SK-N-SH (cell line): ENCODE measurements at regions not wholly inside any gene's neighbourhood (a gene's known extent, or its start where the extent isn't known, plus 50 kb on each side); places are given as distances from the start of the nearest gene placed in this dataset.

Experiments used
- CTCF ChIA-PET: fragments of 300-600, 350-600 bp; formaldehyde crosslinking; extraction: SDS; loops from one replicate; lab custom pipeline; 2021; lab: Yijun Ruan, JAX
- POLR2A ChIA-PET: fragments of 350-600 bp; sonication (Branson Sonifier 250); formaldehyde crosslinking; extraction: SDS; loops from one replicate; lab custom pipeline; 2020; ENCODE audit warnings: antibody characterized with exemption, inconsistent platforms; lab: Yijun Ruan, JAX
- DNase-seq: peaks from one replicate; pipeline ENCODE4 v3.0.0; 2012
- H2AFZ ChIP-seq: fragments of 200-600 bp; sonication (generic); 2 replicates; pipeline ENCODE4 v1.8.1; 2016; ENCODE audit warnings: antibody characterized with exemption, mild to moderate bottlenecking, low read depth
- H3F3A ChIP-seq: fragments of 200-600 bp; sonication (generic); replicated peaks from 2 replicates; pipeline ENCODE3; 2016; ENCODE audit warnings: antibody characterized with exemption, mild to moderate bottlenecking; ENCODE audit not compliant: insufficient read depth
- H3K27ac ChIP-seq, 2 experiments: fragments of 200-500 bp in 1 of 2; fragments of 200-600 bp in 1 of 2; sonication (Bioruptor generic) in 1 of 2; sonication (generic), shearing (Covaris generic) in 1 of 2; 2 replicates each; pipeline versions ENCODE4 v1.5.1 to v1.6.1; 2014 to 2016; ENCODE audit warnings: low read depth in 2 of 2, inconsistent platforms in 1 of 2, low read length in 1 of 2, mild to moderate bottlenecking in 1 of 2, mixed read lengths in 1 of 2
- H3K27me3 ChIP-seq: fragments of 200-600 bp; sonication (generic), shearing (Covaris generic); 2 replicates; pipeline ENCODE4 v1.6.1; 2016; ENCODE audit warnings: mixed run types; ENCODE audit not compliant: insufficient read depth
- H3K36me3 ChIP-seq, 2 experiments: fragments of 200-500 bp in 1 of 2; fragments of 200-600 bp in 1 of 2; sonication (Bioruptor generic) in 1 of 2; sonication (generic) in 1 of 2; replicated peaks in 1 of 2; 2 replicates each; pipeline versions ENCODE3 to v1.5.1; 2014 to 2016; ENCODE audit warnings: low read length in 1 of 2, mild to moderate bottlenecking in 1 of 2; ENCODE audit not compliant: insufficient read depth in 2 of 2, control insufficient read depth in 1 of 2
- H3K4me1 ChIP-seq, 2 experiments: fragments of 200-500 bp in 1 of 2; fragments of 200-600 bp in 1 of 2; sonication (Bioruptor generic) in 1 of 2; sonication (generic), shearing (Covaris generic) in 1 of 2; 2 replicates each; pipeline versions ENCODE4 v1.5.1 to v1.6.1; 2014 to 2016; ENCODE audit warnings: low read depth in 1 of 2, low read length in 1 of 2, mixed run types in 1 of 2; ENCODE audit not compliant: insufficient read depth in 2 of 2, control insufficient read depth in 1 of 2
- H3K4me2 ChIP-seq: fragments of 200-600 bp; sonication (generic), shearing (Covaris generic); 2 replicates; pipeline ENCODE4 v1.6.1; 2017; ENCODE audit warnings: mixed run types
- H3K4me3 ChIP-seq, 2 experiments: fragments of 200-500 bp in 1 of 2; fragments of 200-600 bp in 1 of 2; sonication (Bioruptor generic) in 1 of 2; sonication (generic), shearing (Covaris generic) in 1 of 2; 2 replicates each; pipeline versions ENCODE4 v1.5.1 to v1.8.1; 2014 to 2016; ENCODE audit warnings: low read depth in 2 of 2, inconsistent platforms in 1 of 2, low read length in 1 of 2, mild to moderate bottlenecking in 1 of 2, mixed read lengths in 1 of 2, moderate library complexity in 1 of 2
- H3K79me2 ChIP-seq: fragments of 200-600 bp; sonication (generic); 2 replicates; pipeline ENCODE4 v1.8.1; 2017; ENCODE audit warnings: mild to moderate bottlenecking; ENCODE audit not compliant: insufficient read depth
- H3K9ac ChIP-seq: fragments of 200-600 bp; sonication (generic); 2 replicates; pipeline ENCODE4 v1.6.1; 2017; ENCODE audit warnings: mixed run types
- H3K9me2 ChIP-seq: fragments of 200-600 bp; sonication (generic); 2 replicates; pipeline ENCODE4 v1.6.1; 2017; ENCODE audit warnings: mixed run types
- H3K9me3 ChIP-seq: fragments of 200-600 bp; sonication (generic); 2 replicates; pipeline ENCODE4 v1.6.1; 2017; ENCODE audit warnings: mixed run types, mild to moderate bottlenecking, moderate library complexity
- H4K20me1 ChIP-seq: fragments of 200-600 bp; sonication (generic); 2 replicates; pipeline ENCODE4 v1.6.1; 2017; ENCODE audit warnings: mild to moderate bottlenecking, mixed run types; ENCODE audit not compliant: insufficient read depth
- CTCF ChIP-seq: fragments of 200-600 bp; sonication (generic); IDR thresholded peaks from 2 replicates; pipeline ENCODE4 v1.6.1; 2017; ENCODE audit warnings: antibody characterized with exemption, mild to moderate bottlenecking, moderate library complexity
- EP300 ChIP-seq, 2 experiments: IDR thresholded peaks; 2 replicates each; pipeline versions ENCODE4 v1.4.0 to v1.6.1; 2012; ENCODE audit warnings: borderline replicate concordance in 1 of 2, low read depth in 1 of 2, low read length in 1 of 2
- MXI1 ChIP-seq: IDR thresholded peaks from 2 replicates; pipeline ENCODE4 v1.6.1; 2012; ENCODE audit warnings: mild to moderate bottlenecking, low read depth, low read length, improper control_type of control experiment
- POLR2AphosphoS5 ChIP-seq: IDR thresholded peaks from 2 replicates; pipeline ENCODE4 v1.6.1; 2012; ENCODE audit warnings: low read depth, low read length
- SMC3 ChIP-seq: IDR thresholded peaks from 2 replicates; pipeline ENCODE4 v1.6.1; 2012; ENCODE audit warnings: low read depth, low read length, improper control_type of control experiment
- USF2 ChIP-seq: fragments of 150-350 bp; IDR thresholded peaks from 2 replicates; pipeline ENCODE4 v1.6.1; 2017; ENCODE audit warnings: antibody characterized with exemption, low read length, low read depth, borderline replicate concordance
- ZBTB33 ChIP-seq: IDR thresholded peaks from 2 replicates; pipeline ENCODE4 v1.4.0; 2012; ENCODE audit warnings: low read depth, borderline replicate concordance
- WGBS: methylation state at CpG from one replicate; pipeline ENCODE4 v1.1.6; 2017; ENCODE audit warnings: low lambda C conversion rate; 5-methylcytosine and 5-hydroxymethylcytosine counted together

- no peak for TF ChIP-seq SMC3
Measured at GRCh38 chr9:109963079-109963478, 183.1 kb downstream of the PALM2AKAP2 start (continued).

GRCh38 chr9:109966643-109967368, 186.8 kb downstream of the PALM2AKAP2 start:
- Histone ChIP-seq H3K9me3 (no peaks in the 10 kb centered on the region), H3K27ac (no peak overlapping the region), H3K9me2 (no peaks in the 10 kb centered on the region), H3K27me3 (no peaks in the 10 kb centered on the region), H3K4me3 (no peak overlapping the region), H3K4me1 (no peaks in the 10 kb centered on the region), H3K79me2 (no peaks in the 10 kb centered on the region), H3K9ac (no peak overlapping the region), H2AFZ (no peak overlapping the region), H4K20me1 (no peaks in the 10 kb centered on the region), H3F3A (no peaks in the 10 kb centered on the region), H3K4me2 (no peak overlapping the region), H3K36me3 (no peaks in the 10 kb centered on the region)
- ChIA-PET POLR2A (no interaction called here), CTCF (interaction anchor here (1.1 to 1.3 kb wide), 2 partner anchors 65 to 70 kb away, joined by 3 read pairs; no protein-coding TSS in a partner anchor)
- DNase-seq, result no peak
- WGBS, result 87% methylated on average over 11 of the region's 13 CpGs
- TF ChIP-seq POLR2AphosphoS5 (no peak), MXI1 (no peak), USF2 (no peak), CTCF (no peak), EP300 (IDR thresholded peaks at IDR 0.05; ENCODE audit: borderline replicate concordance in 1 of 2, low read depth in 1 of 2, low read length in 1 of 2) (no peak), ZBTB33 (no peak)
